ENCODE measurements at regions not wholly inside any gene's neighbourhood (a gene's known extent, or its start where the extent isn't known, plus 50 kb on each side); places are given as distances from the start of the nearest gene placed in this dataset.

- H4K91ac ChIP-seq (ENCODE audit: insufficient read depth, low read depth, low read length), result no peak overlapping the region
- H3K4ac ChIP-seq (ENCODE audit: low read depth, low read length), result no peak overlapping the region
- no peak overlapping the region for H2BK15ac ChIP-seq (ENCODE audit: low read depth, low read length)
- H2BK5ac ChIP-seq (ENCODE audit: low read depth, low read length, poor library complexity, severe bottlenecking), result no peak overlapping the region
- no peak overlapping the region for H4K8ac ChIP-seq (ENCODE audit: low read depth in 2 of 2, low read length in 2 of 2)
- H3K14ac ChIP-seq (replicated peaks; ENCODE audit: low read depth, low read length), result no peak overlapping the region
- no peaks in the 10 kb centered on the region for H4K20me1 ChIP-seq (ENCODE audit: insufficient read depth, low read length)
- no peak overlapping the region for H3K4me2 ChIP-seq (ENCODE audit: low read depth, low read length)
- H2AK5ac ChIP-seq (ENCODE audit: low read depth, low read length), result no peak overlapping the region
- no peak overlapping the region for H3K56ac ChIP-seq (ENCODE audit: extremely low read depth, insufficient read depth, low read length)
- dilution Hi-C loops (cut with HindIII; ENCODE audit: low sequenced_read_pairs, unreplicated experiment) (no loop called here), intact Hi-C loops (cut with micrococcal nuclease) (no loop called here), in situ Hi-C loops (cut with MboI; ENCODE audit: low sequenced_read_pairs) (no loop called here)
- TF ChIP-seq CTCF (conservative IDR thresholded peaks at IDR 0.05; ENCODE audit: low read depth, low read length) (no peak), FOS (IDR thresholded peaks at IDR 0.05; ENCODE audit: low read depth, low read length) (no peak), ELK1 (IDR thresholded peaks at IDR 0.05; ENCODE audit: borderline replicate concordance, low read depth, low read length) (no peak), SMC3 (IDR thresholded peaks at IDR 0.05; ENCODE audit: low read depth, low read length) (no peak), RCOR1 (IDR thresholded peaks at IDR 0.05; ENCODE audit: insufficient replicate concordance, low read length) (no peak), RAD21 (IDR thresholded peaks at IDR 0.05; ENCODE audit: low read length) (no peak)
- no peak overlapping the region for H3K18ac ChIP-seq (ENCODE audit: low read depth, low read length)
- H3K9ac ChIP-seq (ENCODE audit: low read depth, low read length), result no peak overlapping the region
- H2AFZ ChIP-seq (replicated peaks; ENCODE audit: low read length, poor library complexity), result no peak overlapping the region
- BruUV-seq (replicated peaks), result no TSS peak
- no peaks in the 10 kb centered on the region for H3K9me3 ChIP-seq (ENCODE audit: control insufficient read depth, insufficient read depth, low read length)
- H2AK9ac ChIP-seq (replicated peaks; ENCODE audit: low read depth, low read length, poor library complexity), result no peak overlapping the region
- H2BK120ac ChIP-seq (ENCODE audit: low read depth, low read length), result no peak overlapping the region
- no peaks in the 10 kb centered on the region for H3K79me1 ChIP-seq (ENCODE audit: low read depth in 1 of 2, low read length in 2 of 2)
- DNase-seq (no peak), ATAC-seq (ENCODE audit: low read depth) (no peak)
- no peak overlapping the region for H3K4me3 ChIP-seq (ENCODE audit: insufficient read depth, low read depth, low read length)
- H3K27ac ChIP-seq (ENCODE audit: insufficient read depth, low read length), result no peak overlapping the region
- no peaks in the 10 kb centered on the region for H3K9me1 ChIP-seq (ENCODE audit: insufficient read depth, low read length)
- no peak overlapping the region for H3K23ac ChIP-seq (ENCODE audit: low read depth, low read length)
- H3K36me3 ChIP-seq (ENCODE audit: control insufficient read depth, insufficient read depth, low read length), result no peaks in the 10 kb centered on the region
- H3K27me3 ChIP-seq (ENCODE audit: control insufficient read depth, insufficient read depth, low read length), result peaks cover 8% of the 10 kb centered on the region
- H4K5ac ChIP-seq (ENCODE audit: low read depth, low read length), result no peak overlapping the region
- H3K4me1 ChIP-seq (ENCODE audit: control insufficient read depth, insufficient read depth, low read length), result no peaks in the 10 kb centered on the region
- ChIA-PET CTCF (no interaction called here), POLR2A (ENCODE audit: unreplicated experiment) (no interaction called here)
- WGBS, 2 experiments (ENCODE audit: extremely low coverage in 2 of 2, insufficient read length in 1 of 2), result no CpG with 5 or more reads among the region's 5 CpGs
- no peak overlapping the region for H2BK20ac ChIP-seq (ENCODE audit: low read depth, low read length)
These were observed 104.7 kb upstream of the SLC66A3 start for GRCh38 chr2:11050565-11050964.
